ENCODE measurements at regions not wholly inside any gene's neighbourhood (a gene's known extent, or its start where the extent isn't known, plus 50 kb on each side); places are given as distances from the start of the nearest gene placed in this dataset.

GRCh38 chr20:39170896-39171463, 208.8 kb downstream of the DHX35 start:
- TF ChIP-seq, protein P1, sequence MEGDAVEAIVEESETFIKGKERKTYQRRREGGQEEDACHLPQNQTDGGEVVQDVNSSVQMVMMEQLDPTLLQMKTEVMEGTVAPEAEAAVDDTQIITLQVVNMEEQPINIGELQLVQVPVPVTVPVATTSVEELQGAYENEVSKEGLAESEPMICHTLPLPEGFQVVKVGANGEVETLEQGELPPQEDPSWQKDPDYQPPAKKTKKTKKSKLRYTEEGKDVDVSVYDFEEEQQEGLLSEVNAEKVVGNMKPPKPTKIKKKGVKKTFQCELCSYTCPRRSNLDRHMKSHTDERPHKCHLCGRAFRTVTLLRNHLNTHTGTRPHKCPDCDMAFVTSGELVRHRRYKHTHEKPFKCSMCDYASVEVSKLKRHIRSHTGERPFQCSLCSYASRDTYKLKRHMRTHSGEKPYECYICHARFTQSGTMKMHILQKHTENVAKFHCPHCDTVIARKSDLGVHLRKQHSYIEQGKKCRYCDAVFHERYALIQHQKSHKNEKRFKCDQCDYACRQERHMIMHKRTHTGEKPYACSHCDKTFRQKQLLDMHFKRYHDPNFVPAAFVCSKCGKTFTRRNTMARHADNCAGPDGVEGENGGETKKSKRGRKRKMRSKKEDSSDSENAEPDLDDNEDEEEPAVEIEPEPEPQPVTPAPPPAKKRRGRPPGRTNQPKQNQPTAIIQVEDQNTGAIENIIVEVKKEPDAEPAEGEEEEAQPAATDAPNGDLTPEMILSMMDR (conservative IDR thresholded peaks at IDR 0.05; ENCODE audit: low read length): no peak
- no peak for TF ChIP-seq EZH2phosphoT487 (IDR thresholded peaks at IDR 0.05; ENCODE audit: borderline replicate concordance)
